Anterior cingulate cortex (tissue), 58 donors: ENCODE measurements at regions not wholly inside any gene's neighbourhood (a gene's known extent, or its start where the extent isn't known, plus 50 kb on each side); places are given as distances from the start of the nearest gene placed in this dataset.

Experiments used
- DNase-seq, 58 donors: peaks; one replicate each; lab custom pipeline; 2025; lab: John Stamatoyannopoulos, UW

GRCh38 chr1:184300446-184300845 is 86.4 kb upstream of the C1orf21 start:
- no peak for DNase-seq

DNA sequence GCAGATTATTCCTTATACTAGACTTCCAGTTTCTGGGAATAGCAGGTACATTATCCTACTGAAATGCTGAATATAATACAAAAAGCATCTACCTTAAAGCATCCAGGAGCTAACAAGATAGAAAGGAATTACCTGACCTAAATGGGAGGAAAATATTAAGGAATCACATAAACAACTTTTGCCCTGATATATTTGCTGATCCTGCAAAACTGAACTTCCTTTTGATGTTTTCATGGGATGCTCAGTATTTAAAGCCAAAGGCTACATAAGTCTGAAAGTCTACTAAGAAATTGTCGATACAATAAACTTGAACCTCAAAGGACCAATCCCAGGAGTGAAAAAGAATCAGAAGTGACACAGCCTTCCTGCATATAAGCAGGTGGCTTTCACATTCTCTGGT is 85.6 kb upstream of the C1orf21 start:
- no peak for DNase-seq

DNA sequence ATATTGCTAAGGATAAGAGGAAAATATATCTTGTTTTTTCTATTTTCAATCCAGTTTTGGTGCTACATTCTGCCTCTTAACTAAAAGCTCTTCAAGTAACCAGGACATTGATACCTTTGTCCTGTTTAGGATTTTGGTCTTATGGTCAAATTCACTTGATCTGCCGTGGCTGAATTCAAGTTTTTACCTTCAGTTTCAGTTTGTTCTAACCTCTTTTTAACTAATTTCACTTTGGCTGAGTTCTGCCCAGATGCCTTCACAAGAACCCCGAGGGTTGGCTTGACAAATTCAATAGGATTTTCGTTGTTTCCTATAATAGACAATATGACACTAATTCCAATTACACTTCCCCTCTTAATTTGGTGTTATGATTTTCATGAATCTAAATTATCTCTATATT is 84.5 kb upstream of the C1orf21 start:
- no peak for DNase-seq

- DNase-seq: no peak
Measured at GRCh38 chr1:184310157-184310819, 76.5 kb upstream of the C1orf21 start.

DNA sequence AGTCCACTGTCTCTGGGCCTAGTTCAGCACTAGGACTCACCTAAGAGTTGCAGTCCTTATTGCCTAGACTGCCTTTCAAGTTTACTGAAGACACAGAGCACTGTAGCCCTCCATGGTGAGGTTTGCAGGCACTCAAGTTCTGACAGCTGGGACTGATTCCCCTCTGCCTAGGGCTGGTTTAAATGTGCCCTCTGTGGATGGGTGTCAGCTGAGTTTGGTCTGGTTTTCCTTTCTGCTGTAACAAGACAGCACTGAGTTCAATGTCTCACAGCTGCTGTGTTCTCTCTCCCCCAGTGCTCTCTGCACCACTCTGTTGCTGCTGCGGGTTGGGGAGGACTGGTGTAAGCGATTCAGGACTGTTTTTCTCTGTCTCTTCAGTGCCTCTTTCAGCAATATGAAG is 75.2 kb upstream of the C1orf21 start:
- DNase-seq: no peak

GRCh38 chr1:184315254-184315653 is 71.6 kb upstream of the C1orf21 start:
- no peak for DNase-seq

- no peak for DNase-seq
Measured at GRCh38 chr1:184319879-184320278, 67.0 kb upstream of the C1orf21 start.

DNA sequence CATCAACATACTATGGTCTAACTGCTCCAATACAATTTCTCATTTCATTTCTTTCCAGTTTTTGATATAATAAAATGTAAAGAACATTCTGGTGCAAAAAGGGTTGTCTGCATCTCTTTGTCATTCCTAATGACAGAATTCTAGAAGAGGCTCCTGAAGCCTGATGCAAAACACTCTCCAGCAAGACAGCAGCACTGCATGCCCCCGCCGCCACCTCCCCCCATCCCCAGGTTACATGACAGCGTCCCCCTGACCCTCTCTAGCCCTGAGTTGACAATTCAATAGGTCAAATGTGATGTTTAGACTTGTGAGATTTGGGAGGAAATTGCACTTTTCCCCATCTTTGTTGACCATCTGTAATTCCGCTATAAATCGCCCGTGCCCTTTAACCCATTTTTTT is 64.6 kb upstream of the C1orf21 start:
- DNase-seq: no peak

- no peak for DNase-seq
Measured at GRCh38 chr1:184324972-184325371, 61.9 kb upstream of the C1orf21 start.

- DNase-seq: no peak
Measured at GRCh38 chr1:184326278-184326677, 60.6 kb upstream of the C1orf21 start.

GRCh38 chr1:184329245-184329953 is 57.4 kb upstream of the C1orf21 start:
- no peak for DNase-seq

GRCh38 chr1:184329962-184330868 is 56.6 kb upstream of the C1orf21 start:
- no peak for DNase-seq

GRCh38 chr1:184330875-184331274 is 56.0 kb upstream of the C1orf21 start:
- DNase-seq: no peak
